GM12891 (cell line): ENCODE measurements at regions not wholly inside any gene's neighbourhood (a gene's known extent, or its start where the extent isn't known, plus 50 kb on each side); places are given as distances from the start of the nearest gene placed in this dataset.
"Not testable (repeated sequence)": the region's sequence is repeated elsewhere in the genome, so short reads cannot be mapped to it uniquely, and the experiment has no call there.

Source experiments
- DNase-seq: peaks from one replicate; pipeline ENCODE4 v3.0.0; 2011; ENCODE audit warnings: low spot score; ENCODE audit not compliant: insufficient read length
- FAIRE-seq: peaks from 2 replicates; lab custom pipeline; 2011; peaks lifted over from hg19 to GRCh38; lab: Jason Lieb, UNC
- PAX5 ChIP-seq: IDR thresholded peaks from 2 replicates; pipeline ENCODE4 v1.6.1; 2011; ENCODE audit warnings: low read length, moderate library complexity, mild to moderate bottlenecking; ENCODE audit not compliant: insufficient read depth, severe bottlenecking
- POLR2A ChIP-seq: IDR thresholded peaks from 2 replicates; pipeline ENCODE4 v1.6.1; 2011; ENCODE audit warnings: low read depth, low read length, control low read depth
- POLR2AphosphoS5 ChIP-seq: IDR thresholded peaks from 2 replicates; pipeline ENCODE4 v1.6.1; 2011; ENCODE audit warnings: low read depth, low read length, control low read depth
- POU2F2 ChIP-seq: IDR thresholded peaks from 2 replicates; pipeline ENCODE4 v1.6.1; 2011; ENCODE audit warnings: low read depth, mild to moderate bottlenecking, control low read depth, low read length, moderate library complexity
- SPI1 ChIP-seq: IDR thresholded peaks from 2 replicates; pipeline ENCODE4 v1.6.1; 2011; ENCODE audit warnings: low read depth, low read length, control low read depth
- TAF1 ChIP-seq: IDR thresholded peaks from 2 replicates; pipeline ENCODE4 v1.6.1; 2011; ENCODE audit warnings: low read depth, low read length, control low read depth

DNA sequence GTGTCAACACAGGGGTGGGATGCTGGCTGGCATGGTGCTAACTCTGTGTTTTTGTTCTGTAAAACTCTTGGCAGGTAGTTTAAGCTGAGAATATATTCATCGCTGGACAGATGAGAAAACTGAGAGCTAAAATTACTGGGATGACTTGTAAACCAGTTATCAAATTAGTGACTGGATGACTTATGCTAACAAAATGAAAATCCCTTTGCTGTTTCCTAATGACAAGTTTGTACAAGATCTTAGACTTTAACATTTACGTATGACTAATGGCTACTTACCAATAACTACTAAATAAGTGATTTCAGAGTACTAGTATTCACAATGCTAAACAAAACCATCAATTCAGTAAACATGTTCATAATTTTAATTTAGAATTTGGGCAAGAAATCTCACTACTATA lies 854.8 kb upstream of the ARRDC3 start:
- DNase-seq (no peak), FAIRE-seq (no peak)
- no peak for TF ChIP-seq POU2F2

GRCh38 chr5:92222449-92222848 lies 839.3 kb upstream of the ARRDC3 start:
- TF ChIP-seq POU2F2 (no peak), POLR2A (no peak), PAX5 (no peak), TAF1 (no peak), SPI1 (no peak), POLR2AphosphoS5 (no peak)
- DNase-seq: no peak
- FAIRE-seq: no peak

DNA sequence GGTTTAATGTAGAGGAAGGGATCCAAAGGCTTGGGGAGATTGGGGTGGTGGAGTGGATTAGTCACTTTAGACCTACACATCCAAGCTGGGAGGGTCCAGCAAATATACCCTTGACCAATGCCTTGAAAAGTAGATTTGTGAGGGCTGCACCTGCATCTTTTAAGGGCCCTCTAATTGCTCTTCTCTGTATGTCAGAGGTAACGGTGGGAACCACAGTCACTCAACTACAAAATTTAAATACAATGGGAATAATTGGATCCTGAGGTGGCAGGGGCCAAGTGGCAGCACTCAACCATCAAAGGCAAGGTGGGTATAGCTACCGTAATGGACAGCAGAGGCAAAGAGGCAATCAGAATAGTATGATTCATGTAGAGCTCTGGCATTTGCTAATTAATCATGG lies 833.7 kb upstream of the ARRDC3 start:
- FAIRE-seq, DNase-seq: not testable (repeated sequence)

DNA sequence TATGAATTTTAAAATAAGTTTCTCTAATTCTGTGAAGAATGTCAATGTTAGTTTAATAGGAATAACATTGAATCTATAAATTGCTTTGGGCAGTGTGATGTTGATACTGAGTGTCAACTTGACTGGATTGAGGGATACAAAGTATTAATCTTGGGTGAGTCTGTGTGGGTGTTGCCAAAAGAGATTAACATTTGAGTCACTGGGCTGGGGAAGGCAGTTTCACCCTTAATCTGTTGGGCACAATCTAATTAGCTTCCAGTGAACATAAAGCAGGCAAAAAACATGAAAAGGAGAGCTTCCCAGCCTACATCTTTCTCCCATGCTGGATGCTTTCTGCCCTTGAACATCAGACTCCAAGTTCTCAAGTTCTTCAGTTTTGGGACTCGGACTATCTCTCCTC lies 832.0 kb upstream of the ARRDC3 start:
- no peak for FAIRE-seq
- DNase-seq: no peak
- TF ChIP-seq TAF1 (no peak), SPI1 (no peak), POU2F2 (no peak), POLR2AphosphoS5 (no peak), POLR2A (no peak), PAX5 (no peak)

DNA sequence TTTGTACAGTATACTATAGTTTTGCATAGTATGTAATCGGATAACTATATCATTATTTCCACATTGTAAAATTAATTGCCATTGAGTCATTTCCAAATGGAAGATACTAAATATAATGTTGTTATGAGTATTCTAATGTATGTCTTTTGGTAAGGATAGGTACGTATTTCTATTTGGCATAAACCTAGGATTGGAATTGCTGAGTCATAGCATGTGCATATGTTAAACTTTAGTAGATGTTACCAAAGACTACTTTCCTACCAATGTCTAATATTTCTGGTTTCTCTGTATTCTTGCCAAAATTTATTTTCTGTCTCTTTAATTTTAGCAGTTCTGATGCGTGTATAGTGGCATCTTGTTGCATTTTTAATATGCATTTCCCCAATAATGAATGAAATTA lies 825.1 kb upstream of the ARRDC3 start:
- DNase-seq: no peak
- TF ChIP-seq POU2F2: no peak
- TF ChIP-seq SPI1: no peak
- no peak for TF ChIP-seq PAX5
- no peak for TF ChIP-seq TAF1
- TF ChIP-seq POLR2A: no peak
- no peak for TF ChIP-seq POLR2AphosphoS5
- no peak for FAIRE-seq

- FAIRE-seq: no peak
- TF ChIP-seq SPI1 (no peak), POLR2A (no peak), POU2F2 (no peak), TAF1 (no peak), PAX5 (no peak), POLR2AphosphoS5 (no peak)
- no peak for DNase-seq
Measured at GRCh38 chr5:92207151-92207550, 824.0 kb upstream of the ARRDC3 start.

DNA sequence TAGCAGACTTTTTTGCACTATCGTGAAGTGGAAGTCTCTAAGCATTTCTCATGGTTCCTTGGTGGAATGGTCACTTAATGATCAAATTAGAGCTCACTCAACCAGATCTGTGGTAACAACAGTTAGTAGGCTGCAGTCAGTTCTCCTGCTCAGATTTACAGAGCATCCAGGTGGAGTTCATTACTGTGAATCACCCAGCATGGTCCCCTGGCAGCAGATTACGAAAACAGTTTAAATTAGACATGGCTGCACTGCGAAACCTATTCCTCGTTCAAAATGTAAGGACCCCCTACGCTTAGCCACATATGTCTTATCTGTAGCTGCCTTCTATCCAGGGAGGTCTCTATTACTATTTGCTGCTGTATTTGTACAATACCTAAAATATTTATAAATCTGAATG lies 823.6 kb upstream of the ARRDC3 start:
- TF ChIP-seq POU2F2 (no peak), SPI1 (no peak), PAX5 (no peak), TAF1 (no peak), POLR2A (no peak), POLR2AphosphoS5 (no peak)
- FAIRE-seq (no peak), DNase-seq (no peak)

DNA sequence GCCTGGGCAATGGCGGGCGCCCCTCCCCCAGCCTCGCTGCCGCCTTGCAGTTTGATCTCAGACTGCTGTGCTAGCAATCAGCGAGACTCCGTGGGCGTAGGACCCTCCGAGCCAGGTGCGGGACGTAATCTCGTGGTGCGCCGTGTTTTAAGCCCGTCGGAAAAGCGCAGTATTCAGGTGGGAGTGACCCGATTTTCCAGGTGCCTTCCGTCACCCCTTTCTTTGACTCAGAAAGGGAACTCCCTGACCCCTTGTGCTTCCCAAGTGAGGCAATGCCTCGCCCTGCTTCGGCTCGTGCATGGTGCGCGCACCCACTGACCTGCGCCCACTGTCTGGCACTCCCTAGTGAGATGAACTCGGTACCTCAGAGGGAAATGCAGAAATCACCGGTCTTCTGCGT lies 815.9 kb upstream of the ARRDC3 start:
- not testable (repeated sequence) for DNase-seq, FAIRE-seq

DNA sequence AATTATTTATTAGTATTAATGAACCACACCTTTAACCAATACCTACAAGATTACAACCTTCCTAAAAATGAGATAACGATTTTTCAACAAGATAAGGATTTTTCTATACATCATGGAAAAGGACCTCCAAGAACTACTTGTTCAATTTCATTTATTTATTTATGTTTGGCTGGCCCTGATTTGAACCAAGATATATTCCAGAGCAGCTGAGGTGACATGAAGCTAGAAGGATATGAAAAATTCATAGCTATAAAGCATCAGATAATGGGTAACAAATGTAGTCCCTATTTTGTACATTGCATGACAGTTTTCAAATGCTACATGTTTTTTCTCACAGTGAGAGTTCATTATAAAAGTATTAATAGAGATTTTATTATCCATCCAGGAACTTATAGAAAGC lies 798.5 kb upstream of the ARRDC3 start:
- no peak for TF ChIP-seq POLR2AphosphoS5
- TF ChIP-seq SPI1: no peak
- no peak for TF ChIP-seq PAX5
- TF ChIP-seq TAF1: no peak
- no peak for FAIRE-seq
- DNase-seq: no peak

- TF ChIP-seq POLR2A: no peak
- no peak for TF ChIP-seq POLR2AphosphoS5
- no peak for TF ChIP-seq TAF1
- TF ChIP-seq POU2F2: no peak
- TF ChIP-seq SPI1: no peak
- TF ChIP-seq PAX5: no peak
- DNase-seq (no peak), FAIRE-seq (no peak)
Measured at GRCh38 chr5:92180391-92180790, 797.3 kb upstream of the ARRDC3 start.

DNA sequence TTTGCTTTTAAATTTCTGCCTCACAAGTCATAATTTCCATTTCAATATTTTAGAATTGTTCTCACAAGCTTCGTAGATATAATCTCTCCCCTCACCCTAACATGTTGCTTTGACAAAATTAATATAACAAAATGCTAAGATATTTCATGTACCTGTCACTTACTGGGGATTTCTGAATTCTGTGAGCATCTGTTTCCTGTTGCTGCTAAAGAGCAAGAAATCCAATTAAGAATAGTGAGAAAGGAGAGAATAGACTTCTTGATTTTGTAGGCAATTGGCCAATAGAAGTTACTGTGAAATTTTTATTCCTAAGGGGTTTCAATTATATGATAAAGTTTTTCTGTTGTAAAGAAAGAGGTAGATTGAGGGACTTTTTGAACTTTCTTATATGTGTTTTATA lies 796.5 kb upstream of the ARRDC3 start:
- TF ChIP-seq PAX5: no peak
- no peak for FAIRE-seq
- no peak for DNase-seq

DNA sequence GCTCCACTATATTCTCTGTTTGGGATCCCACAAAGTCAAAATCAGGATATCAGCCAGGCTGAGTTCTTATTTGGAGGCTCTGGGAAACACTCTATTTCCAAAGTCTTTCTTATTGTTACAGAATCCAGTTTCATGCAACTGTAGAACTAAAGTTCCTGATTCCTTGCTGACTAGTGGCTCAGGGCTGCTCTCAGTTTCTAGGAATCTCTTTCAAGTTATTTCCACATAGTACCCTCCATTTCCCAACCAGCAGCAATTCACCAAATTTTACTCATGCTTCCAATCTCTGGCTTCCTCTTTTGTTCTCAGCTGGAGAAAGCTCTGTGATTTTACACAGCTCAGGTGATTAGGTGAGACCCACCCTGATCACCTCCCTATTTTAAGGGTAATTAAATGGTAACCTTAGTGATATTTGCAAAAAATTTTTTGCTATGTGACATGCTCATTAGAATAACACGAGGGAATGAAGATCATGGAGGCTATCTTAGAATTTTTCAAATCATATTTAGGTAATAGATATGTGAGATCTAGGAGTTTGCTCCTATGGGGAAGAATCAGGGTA lies 794.9 kb upstream of the ARRDC3 start:
- no peak for DNase-seq
- FAIRE-seq: no peak
- TF ChIP-seq POLR2A: no peak
- no peak for TF ChIP-seq TAF1
- TF ChIP-seq SPI1: no peak
- no peak for TF ChIP-seq PAX5
- no peak for TF ChIP-seq POU2F2
- no peak for TF ChIP-seq POLR2AphosphoS5
